Neural progenitor cell (in vitro differentiated cells): ENCODE measurements at regions not wholly inside any gene's neighbourhood (a gene's known extent, or its start where the extent isn't known, plus 50 kb on each side); places are given as distances from the start of the nearest gene placed in this dataset.

Source experiments
- DNase-seq: peaks from one replicate; pipeline ENCODE4 v3.0.0-alpha.2; 2016; ENCODE audit warnings: low spot score
- H2AFZ ChIP-seq: fragments of 200-600 bp; sonication (generic); replicated peaks from 2 replicates; pipeline ENCODE4 v1.6.1; 2016; ENCODE audit warnings: antibody characterized with exemption
- H3F3A ChIP-seq: fragments of 200-600 bp; sonication (generic); 2 replicates; pipeline ENCODE4 v1.6.1; 2016; ENCODE audit warnings: antibody characterized with exemption, low read depth
- H3K27ac ChIP-seq: fragments of 200-600 bp; sonication (generic); 2 replicates; pipeline ENCODE4 v1.5.1; 2016; ENCODE audit warnings: mild to moderate bottlenecking
- H3K27me3 ChIP-seq: fragments of 200-600 bp; sonication (generic); 2 replicates; pipeline ENCODE4 v1.6.1; 2016; ENCODE audit warnings: mild to moderate bottlenecking, moderate library complexity
- H3K36me3 ChIP-seq: fragments of 200-600 bp; sonication (generic); 2 replicates; pipeline ENCODE4 v1.5.1; 2016
- H3K4me1 ChIP-seq: fragments of 200-600 bp; sonication (generic); 2 replicates; pipeline ENCODE4 v1.6.1; 2016; ENCODE audit warnings: mixed run types
- H3K4me2 ChIP-seq: fragments of 200-600 bp; sonication (generic); 2 replicates; pipeline ENCODE4 v1.6.1; 2016
- H3K4me3 ChIP-seq: fragments of 200-600 bp; sonication (generic); 2 replicates; pipeline ENCODE4 v1.5.1; 2016
- H3K79me2 ChIP-seq: fragments of 200-600 bp; sonication (generic); 2 replicates; pipeline ENCODE4 v1.6.1; 2016; ENCODE audit warnings: low read depth
- H3K9ac ChIP-seq: fragments of 200-600 bp; sonication (generic); 2 replicates; pipeline ENCODE4 v1.6.1; 2016
- H3K9me3 ChIP-seq: fragments of 200-600 bp; sonication (generic); 2 replicates; pipeline ENCODE4 v1.5.1; 2016; ENCODE audit warnings: low read depth
- H4K20me1 ChIP-seq: fragments of 200-600 bp; sonication (generic); 2 replicates; pipeline ENCODE4 v1.6.1; 2016; ENCODE audit warnings: low read depth
- H3K27ac Mint-ChIP-seq: 3 replicates; pipeline ENCODE4 v1.8.0; 2021; ENCODE audit warnings: mixed read lengths
- H3K27me3 Mint-ChIP-seq: 2 replicates; pipeline ENCODE4 v1.8.0; 2022; ENCODE audit warnings: low read depth, mild to moderate bottlenecking, inconsistent platforms, moderate library complexity, mixed read lengths; ENCODE audit not compliant: insufficient read depth
- H3K36me3 Mint-ChIP-seq: 3 replicates; pipeline ENCODE4 v1.8.0; 2021; ENCODE audit warnings: mixed read lengths
- H3K4me1 Mint-ChIP-seq: 3 replicates; pipeline ENCODE4 v1.8.0; 2021; ENCODE audit warnings: mixed read lengths
- H3K4me3 Mint-ChIP-seq: 3 replicates; pipeline ENCODE4 v1.8.0; 2021; ENCODE audit warnings: mild to moderate bottlenecking, moderate library complexity, mixed read lengths
- H3K9me3 Mint-ChIP-seq: 3 replicates; pipeline ENCODE4 v1.8.0; 2020; ENCODE audit warnings: mixed read lengths
- CTCF ChIP-seq: fragments of 200-600 bp; sonication (generic); IDR thresholded peaks from 2 replicates; pipeline ENCODE4 v1.5.1; 2017; ENCODE audit warnings: antibody characterized with exemption, mild to moderate bottlenecking
- EZH2 ChIP-seq: fragments of 200-600 bp; sonication (generic); IDR thresholded peaks from 2 replicates; pipeline ENCODE4 v1.6.1; 2017; ENCODE audit warnings: antibody characterized with exemption, mild to moderate bottlenecking, moderate library complexity
- EZH2phosphoT487 ChIP-seq: fragments of 200-600 bp; sonication (generic); IDR thresholded peaks from 2 replicates; pipeline ENCODE4 v1.6.1; 2017; ENCODE audit warnings: antibody characterized with exemption

GRCh38 chr1:163442231-163442879 lies 120.6 kb downstream of the NUF2 start:
- no peak overlapping the region for H3K4me3 Mint-ChIP-seq
- peaks cover 5% of the 10 kb centered on the region for H3K27me3 Mint-ChIP-seq
- Histone ChIP-seq H3K27ac (no peak overlapping the region), H3F3A (no peaks in the 10 kb centered on the region), H3K79me2 (no peaks in the 10 kb centered on the region), H3K9me3 (no peaks in the 10 kb centered on the region), H3K4me1 (no peaks in the 10 kb centered on the region), H3K9ac (no peak overlapping the region), H4K20me1 (no peaks in the 10 kb centered on the region), H3K27me3 (no peaks in the 10 kb centered on the region), H3K4me2 (no peak overlapping the region), H3K4me3 (no peak overlapping the region), H3K36me3 (no peaks in the 10 kb centered on the region), H2AFZ (no peak overlapping the region)
- H3K9me3 Mint-ChIP-seq, result peaks cover 2% of the 10 kb centered on the region
- no peaks in the 10 kb centered on the region for H3K36me3 Mint-ChIP-seq
- peaks cover 18% of the 10 kb centered on the region for H3K4me1 Mint-ChIP-seq
- TF ChIP-seq EZH2 (no peak), EZH2phosphoT487 (no peak), CTCF (no peak)
- no peak overlapping the region for H3K27ac Mint-ChIP-seq
- no peak for DNase-seq

- no peaks in the 10 kb centered on the region for H3K36me3 ChIP-seq
- Mint-ChIP-seq H3K4me1 (peaks cover 18% of the 10 kb centered on the region), H3K9me3 (peaks cover 2% of the 10 kb centered on the region), H3K27ac (no peak overlapping the region), H3K4me3 (no peak overlapping the region), H3K36me3 (no peaks in the 10 kb centered on the region), H3K27me3 (peaks cover 5% of the 10 kb centered on the region)
- no peaks in the 10 kb centered on the region for H3F3A ChIP-seq
- H3K9ac ChIP-seq, result no peak overlapping the region
- H3K27ac ChIP-seq, result no peak overlapping the region
- H3K79me2 ChIP-seq, result no peaks in the 10 kb centered on the region
- H3K9me3 ChIP-seq, result no peaks in the 10 kb centered on the region
- H2AFZ ChIP-seq, result no peak overlapping the region
- H3K4me1 ChIP-seq, result no peaks in the 10 kb centered on the region
- H3K4me3 ChIP-seq, result no peak overlapping the region
- H4K20me1 ChIP-seq, result no peaks in the 10 kb centered on the region
- no peak for TF ChIP-seq EZH2phosphoT487
- no peak for TF ChIP-seq EZH2
- no peak for TF ChIP-seq CTCF
- DNase-seq, result no peak
- H3K4me2 ChIP-seq, result no peak overlapping the region
- H3K27me3 ChIP-seq, result no peaks in the 10 kb centered on the region
Measured at GRCh38 chr1:163442895-163443294, 121.1 kb downstream of the NUF2 start.

- Histone ChIP-seq H3K4me3 (no peak overlapping the region), H3K9ac (no peak overlapping the region), H4K20me1 (no peaks in the 10 kb centered on the region), H3K4me2 (no peak overlapping the region), H2AFZ (no peak overlapping the region), H3F3A (no peaks in the 10 kb centered on the region), H3K79me2 (no peaks in the 10 kb centered on the region), H3K27me3 (no peaks in the 10 kb centered on the region), H3K27ac (no peak overlapping the region), H3K4me1 (no peaks in the 10 kb centered on the region), H3K36me3 (no peaks in the 10 kb centered on the region), H3K9me3 (no peaks in the 10 kb centered on the region)
- Mint-ChIP-seq H3K4me3 (no peak overlapping the region), H3K4me1 (peaks cover 18% of the 10 kb centered on the region), H3K27ac (no peak overlapping the region), H3K27me3 (peaks cover 5% of the 10 kb centered on the region), H3K9me3 (peaks cover 2% of the 10 kb centered on the region), H3K36me3 (no peaks in the 10 kb centered on the region)
- DNase-seq, result no peak
- TF ChIP-seq EZH2 (no peak), EZH2phosphoT487 (no peak), CTCF (no peak)
Measured at GRCh38 chr1:163443863-163444262, 122.1 kb downstream of the NUF2 start.
